Ishikawa (cell line): ENCODE measurements at regions not wholly inside any gene's neighbourhood (a gene's known extent, or its start where the extent isn't known, plus 50 kb on each side); places are given as distances from the start of the nearest gene placed in this dataset.

ENCODE experiments used
- CEBPB ChIP-seq: IDR thresholded peaks from 2 replicates; pipeline ENCODE4 v1.6.1; 2012
- CREB1 ChIP-seq: IDR thresholded peaks from 2 replicates; pipeline ENCODE4 v1.6.1; 2012; ENCODE audit warnings: low read depth
- EGR1 ChIP-seq: IDR thresholded peaks from 2 replicates; pipeline ENCODE4 v1.6.1; 2012
- EP300 ChIP-seq: IDR thresholded peaks from 2 replicates; pipeline ENCODE4 v1.6.1; 2012; ENCODE audit warnings: borderline replicate concordance
- FOXM1 ChIP-seq: IDR thresholded peaks from 2 replicates; pipeline ENCODE4 v1.6.1; 2012; ENCODE audit warnings: low read depth, borderline replicate concordance
- MAX ChIP-seq: IDR thresholded peaks from 2 replicates; pipeline ENCODE4 v1.6.1; 2012
- NFIC ChIP-seq: IDR thresholded peaks from 2 replicates; pipeline ENCODE4 v1.6.1; 2012
- RAD21 ChIP-seq: IDR thresholded peaks from 2 replicates; pipeline ENCODE4 v1.6.1; 2012; ENCODE audit warnings: low read depth
- REST ChIP-seq: IDR thresholded peaks from 2 replicates; pipeline ENCODE4 v1.6.1; 2012; ENCODE audit warnings: low read depth, mild to moderate bottlenecking
- TAF1 ChIP-seq: IDR thresholded peaks from 2 replicates; pipeline ENCODE4 v1.6.1; 2012; ENCODE audit warnings: low read depth, mild to moderate bottlenecking
- TCF12 ChIP-seq: IDR thresholded peaks from 2 replicates; pipeline ENCODE4 v1.6.1; 2012; ENCODE audit warnings: low read depth
- TEAD4 ChIP-seq: IDR thresholded peaks from 2 replicates; pipeline ENCODE4 v1.6.1; 2012
- YY1 ChIP-seq: IDR thresholded peaks from 2 replicates; pipeline ENCODE4 v1.6.1; 2012; ENCODE audit warnings: low read depth
- ZBTB7A ChIP-seq: IDR thresholded peaks from 2 replicates; pipeline ENCODE4 v1.6.1; 2012; ENCODE audit warnings: low read depth
- TF ChIP-seq, protein P1 (sequence below): IDR thresholded peaks from 2 replicates; pipeline ENCODE4 v1.6.1; 2012

GRCh38 chr7:33706186-33706585, 199.2 kb upstream of the BMPER start:
- TF ChIP-seq EP300, result no peak
- no peak for TF ChIP-seq TEAD4
- no peak for TF ChIP-seq FOXM1
- TF ChIP-seq, protein P1, sequence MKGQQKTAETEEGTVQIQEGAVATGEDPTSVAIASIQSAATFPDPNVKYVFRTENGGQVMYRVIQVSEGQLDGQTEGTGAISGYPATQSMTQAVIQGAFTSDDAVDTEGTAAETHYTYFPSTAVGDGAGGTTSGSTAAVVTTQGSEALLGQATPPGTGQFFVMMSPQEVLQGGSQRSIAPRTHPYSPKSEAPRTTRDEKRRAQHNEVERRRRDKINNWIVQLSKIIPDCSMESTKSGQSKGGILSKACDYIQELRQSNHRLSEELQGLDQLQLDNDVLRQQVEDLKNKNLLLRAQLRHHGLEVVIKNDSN, result no peak
- no peak for TF ChIP-seq TAF1
- no peak for TF ChIP-seq TCF12
- TF ChIP-seq EGR1, result no peak
- TF ChIP-seq REST, result no peak
- no peak for TF ChIP-seq CREB1
- TF ChIP-seq YY1, result no peak
- TF ChIP-seq CEBPB, result no peak
- no peak for TF ChIP-seq MAX
- TF ChIP-seq ZBTB7A, result no peak
- TF ChIP-seq RAD21, result no peak
- TF ChIP-seq NFIC, result no peak

GRCh38 chr7:33706771-33707200, 198.6 kb upstream of the BMPER start:
- TF ChIP-seq CEBPB, result no peak
- TF ChIP-seq FOXM1, result no peak
- TF ChIP-seq, protein P1, result no peak
- no peak for TF ChIP-seq EP300
- TF ChIP-seq CREB1, result no peak
- TF ChIP-seq NFIC, result no peak
- no peak for TF ChIP-seq MAX
- no peak for TF ChIP-seq RAD21

- TF ChIP-seq NFIC (no peak), CEBPB (no peak)
These were observed 197.9 kb upstream of the BMPER start for GRCh38 chr7:33707427-33707826.

DNA sequence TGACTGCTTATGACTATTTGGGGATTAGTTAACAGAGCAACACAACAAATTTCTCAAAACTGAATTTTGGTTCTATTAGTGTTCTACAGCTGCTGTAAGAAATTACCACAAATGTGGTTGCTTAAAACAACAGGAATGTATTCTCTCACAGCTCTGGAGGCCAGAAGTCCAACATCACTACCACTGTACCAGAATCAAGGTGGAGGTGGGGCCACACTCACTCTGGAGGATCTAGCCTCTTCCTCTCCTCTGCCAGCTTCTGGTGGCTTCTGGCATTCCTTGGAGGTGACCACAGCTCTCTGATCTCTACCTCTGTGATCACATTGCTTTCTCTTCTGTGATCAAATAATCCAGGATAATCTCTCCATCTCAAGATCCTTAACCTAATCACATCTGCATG, 194.7 kb upstream of the BMPER start:
- no peak for TF ChIP-seq TCF12
- TF ChIP-seq CEBPB, result no peak
- no peak for TF ChIP-seq NFIC

DNA sequence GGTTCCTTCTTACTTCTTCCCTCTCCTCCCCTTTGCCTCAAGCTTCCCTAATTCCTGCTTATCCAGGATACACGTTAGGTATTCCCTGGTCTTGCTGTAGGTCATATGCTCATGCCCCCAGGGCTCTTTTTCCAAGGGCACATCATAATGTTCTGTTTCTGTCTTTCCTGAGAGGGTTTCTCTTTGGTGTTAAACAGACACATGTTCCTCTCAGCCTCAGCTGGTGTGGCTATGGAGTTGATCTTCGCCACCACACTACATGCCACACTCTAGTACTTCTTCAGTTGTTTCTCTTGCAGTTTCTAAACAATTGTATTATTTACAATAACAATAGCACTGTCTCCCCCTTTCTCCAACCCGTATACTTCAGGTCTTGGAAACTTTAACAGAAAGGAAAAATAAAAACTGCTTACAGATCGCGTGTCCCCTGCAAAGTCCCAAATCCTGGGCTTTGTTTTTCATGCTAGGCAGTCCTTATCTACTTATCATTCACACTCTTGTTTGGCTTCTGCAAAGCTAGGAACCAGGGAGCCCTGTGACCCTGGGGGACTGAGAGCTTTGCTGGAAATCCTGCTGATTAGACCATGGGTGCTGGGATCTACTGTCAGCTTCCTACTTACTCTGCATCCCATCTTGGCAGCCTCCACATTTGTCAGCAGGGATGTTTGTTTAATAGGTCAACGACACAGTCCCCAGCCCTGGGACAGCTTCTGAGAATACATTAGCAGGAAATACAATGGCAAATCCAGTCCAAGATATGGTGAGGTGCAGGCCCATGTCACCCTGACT, 193.9 kb upstream of the BMPER start:
- TF ChIP-seq MAX (no peak), CREB1 (no peak), EGR1 (no peak), EP300 (no peak), TEAD4 (no peak), ZBTB7A (no peak), NFIC (no peak), REST (no peak), CEBPB (no peak)

GRCh38 chr7:33712020-33712414, 193.3 kb upstream of the BMPER start:
- no peak for TF ChIP-seq NFIC
- no peak for TF ChIP-seq ZBTB7A
- no peak for TF ChIP-seq TCF12
- TF ChIP-seq TEAD4, result no peak
- TF ChIP-seq RAD21, result no peak
- no peak for TF ChIP-seq MAX
- TF ChIP-seq TAF1, result no peak
- no peak for TF ChIP-seq EGR1
- no peak for TF ChIP-seq CREB1
- no peak for TF ChIP-seq REST
- no peak for TF ChIP-seq YY1
- no peak for TF ChIP-seq FOXM1
- TF ChIP-seq CEBPB, result no peak
- no peak for TF ChIP-seq EP300
- TF ChIP-seq, protein P1, result no peak
